ENCODE measurements at regions not wholly inside any gene's neighbourhood (a gene's known extent, or its start where the extent isn't known, plus 50 kb on each side); places are given as distances from the start of the nearest gene placed in this dataset.

GRCh38 chr1:189899686-189900425 is 577.8 kb downstream of the BRINP3 start:
- no peak for DNase-seq (ENCODE audit: low spot score)

- no peak for DNase-seq (ENCODE audit: low spot score)
Measured at GRCh38 chr1:189904509-189904908, 573.2 kb downstream of the BRINP3 start.

- no peak for DNase-seq (ENCODE audit: low spot score)
Measured at GRCh38 chr1:189908113-189908512, 569.6 kb downstream of the BRINP3 start.

GRCh38 chr1:189921613-189922012 is 556.1 kb downstream of the BRINP3 start:
- DNase-seq (ENCODE audit: low spot score) = no peak

- no peak for DNase-seq (ENCODE audit: low spot score)
Measured at GRCh38 chr1:189927641-189928040, 550.0 kb downstream of the BRINP3 start.

GRCh38 chr1:189929501-189930099 is 548.1 kb downstream of the BRINP3 start:
- DNase-seq (ENCODE audit: low spot score) = no peak

- DNase-seq (ENCODE audit: low spot score) = no peak
Measured at GRCh38 chr1:189936861-189937260, 540.8 kb downstream of the BRINP3 start.

- no peak for DNase-seq (ENCODE audit: low spot score)
Measured at GRCh38 chr1:189939967-189940366, 537.7 kb downstream of the BRINP3 start.

- no peak for DNase-seq (ENCODE audit: low spot score)
Measured at GRCh38 chr1:189941922-189942321, 535.7 kb downstream of the BRINP3 start.

GRCh38 chr1:189958756-189959155 is 518.9 kb downstream of the BRINP3 start:
- DNase-seq (ENCODE audit: low spot score) = no peak

GRCh38 chr1:189960769-189961168 is 516.9 kb downstream of the BRINP3 start:
- no peak for DNase-seq (ENCODE audit: low spot score)

- DNase-seq (ENCODE audit: low spot score) = no peak
Measured at GRCh38 chr1:189962181-189962580, 515.5 kb downstream of the BRINP3 start.

GRCh38 chr1:189970331-189971230 is 507.1 kb downstream of the BRINP3 start:
- DNase-seq (ENCODE audit: low spot score) = no peak

- DNase-seq (ENCODE audit: low spot score) = no peak
Measured at GRCh38 chr1:189971656-189972055, 506.0 kb downstream of the BRINP3 start.

- no peak for DNase-seq (ENCODE audit: low spot score)
Measured at GRCh38 chr1:189977184-189977583, 500.5 kb downstream of the BRINP3 start.

- no peak for DNase-seq (ENCODE audit: low spot score)
Measured at GRCh38 chr1:189983166-189983890, 494.3 kb downstream of the BRINP3 start.

- no peak for DNase-seq (ENCODE audit: low spot score)
Measured at GRCh38 chr1:189986516-189986915, 491.1 kb downstream of the BRINP3 start.

- DNase-seq (ENCODE audit: low spot score) = no peak
Measured at GRCh38 chr1:189987509-189987908, 490.2 kb downstream of the BRINP3 start.

GRCh38 chr1:189992856-189993255 is 484.8 kb downstream of the BRINP3 start:
- no peak for DNase-seq (ENCODE audit: low spot score)

- DNase-seq (ENCODE audit: low spot score) = no peak
Measured at GRCh38 chr1:190000365-190000872, 477.2 kb downstream of the BRINP3 start.

GRCh38 chr1:190001187-190001586 is 476.5 kb downstream of the BRINP3 start:
- DNase-seq (ENCODE audit: low spot score) = no peak

All from mesenteric fat pad (tissue), 1 donor.